ENCODE measurements at regions not wholly inside any gene's neighbourhood (a gene's known extent, or its start where the extent isn't known, plus 50 kb on each side); places are given as distances from the start of the nearest gene placed in this dataset.

- TF ChIP-seq, protein P1, sequence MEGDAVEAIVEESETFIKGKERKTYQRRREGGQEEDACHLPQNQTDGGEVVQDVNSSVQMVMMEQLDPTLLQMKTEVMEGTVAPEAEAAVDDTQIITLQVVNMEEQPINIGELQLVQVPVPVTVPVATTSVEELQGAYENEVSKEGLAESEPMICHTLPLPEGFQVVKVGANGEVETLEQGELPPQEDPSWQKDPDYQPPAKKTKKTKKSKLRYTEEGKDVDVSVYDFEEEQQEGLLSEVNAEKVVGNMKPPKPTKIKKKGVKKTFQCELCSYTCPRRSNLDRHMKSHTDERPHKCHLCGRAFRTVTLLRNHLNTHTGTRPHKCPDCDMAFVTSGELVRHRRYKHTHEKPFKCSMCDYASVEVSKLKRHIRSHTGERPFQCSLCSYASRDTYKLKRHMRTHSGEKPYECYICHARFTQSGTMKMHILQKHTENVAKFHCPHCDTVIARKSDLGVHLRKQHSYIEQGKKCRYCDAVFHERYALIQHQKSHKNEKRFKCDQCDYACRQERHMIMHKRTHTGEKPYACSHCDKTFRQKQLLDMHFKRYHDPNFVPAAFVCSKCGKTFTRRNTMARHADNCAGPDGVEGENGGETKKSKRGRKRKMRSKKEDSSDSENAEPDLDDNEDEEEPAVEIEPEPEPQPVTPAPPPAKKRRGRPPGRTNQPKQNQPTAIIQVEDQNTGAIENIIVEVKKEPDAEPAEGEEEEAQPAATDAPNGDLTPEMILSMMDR (IDR thresholded peaks at IDR 0.05; ENCODE audit: low read depth, low read length), result no peak
- no peak for TF ChIP-seq EZH2phosphoT487 (IDR thresholded peaks at IDR 0.05; ENCODE audit: low read depth)
These were observed 962.3 kb upstream of the NXPH2 start for GRCh38 chr2:139742216-139743172.

All from OCI-LY3 (cell line).